Ascending aorta (tissue), 2 donors: ENCODE measurements at regions not wholly inside any gene's neighbourhood (a gene's known extent, or its start where the extent isn't known, plus 50 kb on each side); places are given as distances from the start of the nearest gene placed in this dataset.
"Not testable (repeated sequence)": the region's sequence is repeated elsewhere in the genome, so short reads cannot be mapped to it uniquely, and the experiment has no call there.

Experiments used
- DNase-seq, 2 donors: peaks; one replicate each; pipeline ENCODE4 v3.0.0-alpha.2; 2019; ENCODE audit warnings: low spot score in 2 of 2
- H3K27ac ChIP-seq, 2 donors: fragments of 200-600 bp; sonication (generic); one replicate each; pipeline ENCODE4 v1.5.1; 2016 to 2017; ENCODE audit warnings: mild to moderate bottlenecking in 1 of 2
- H3K27me3 ChIP-seq: fragments of 200-600 bp; sonication (generic); one replicate; pipeline ENCODE4 v1.5.1; 2017
- H3K36me3 ChIP-seq, 2 donors: fragments of 200-600 bp; sonication (generic); one replicate each; pipeline ENCODE4 v1.5.1; 2016
- H3K4me1 ChIP-seq, 2 donors: fragments of 200-600 bp; sonication (generic); one replicate each; pipeline ENCODE4 v1.5.1; 2016 to 2017; ENCODE audit warnings: mild to moderate bottlenecking in 1 of 2
- H3K4me3 ChIP-seq, 2 donors: fragments of 200-600 bp; sonication (generic); one replicate each; pipeline ENCODE4 v1.5.1; 2016 to 2017; ENCODE audit warnings: mild to moderate bottlenecking in 1 of 2
- H3K9me3 ChIP-seq, 2 donors: fragments of 200-600 bp; sonication (generic); one replicate each; pipeline ENCODE4 v1.5.1; 2016
- intact Hi-C: fragments of 100-400 bp; cut with DNase I; formaldehyde crosslinking; loops from one replicate; pipeline ENCODE4 v1.15.1; 2023

DNA sequence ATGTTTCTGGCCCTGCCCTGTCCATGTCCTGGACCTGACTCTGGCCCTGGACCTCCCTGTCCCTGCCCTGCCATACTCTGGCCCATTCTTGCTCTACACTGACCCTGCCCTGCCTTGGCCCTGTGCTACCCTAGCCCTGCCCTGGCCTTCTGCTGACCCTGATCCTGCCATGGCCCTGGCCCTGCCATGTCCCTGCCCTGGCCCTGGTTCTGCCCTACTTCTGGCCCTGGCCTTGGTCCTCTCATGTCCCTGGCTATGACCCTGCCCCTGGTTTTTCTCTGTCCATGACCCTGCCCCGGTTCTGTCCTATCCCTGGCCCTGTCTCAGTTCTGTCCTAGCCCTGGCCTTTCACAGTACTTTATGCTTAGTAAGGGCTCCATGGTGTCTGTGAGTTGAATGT, 234.5 kb downstream of the GOLGA6L6 start:
- H3K36me3 ChIP-seq, H3K4me3 ChIP-seq, H3K27me3 ChIP-seq, DNase-seq, intact Hi-C loops, H3K4me1 ChIP-seq, H3K9me3 ChIP-seq, H3K27ac ChIP-seq: not testable (repeated sequence)

DNA sequence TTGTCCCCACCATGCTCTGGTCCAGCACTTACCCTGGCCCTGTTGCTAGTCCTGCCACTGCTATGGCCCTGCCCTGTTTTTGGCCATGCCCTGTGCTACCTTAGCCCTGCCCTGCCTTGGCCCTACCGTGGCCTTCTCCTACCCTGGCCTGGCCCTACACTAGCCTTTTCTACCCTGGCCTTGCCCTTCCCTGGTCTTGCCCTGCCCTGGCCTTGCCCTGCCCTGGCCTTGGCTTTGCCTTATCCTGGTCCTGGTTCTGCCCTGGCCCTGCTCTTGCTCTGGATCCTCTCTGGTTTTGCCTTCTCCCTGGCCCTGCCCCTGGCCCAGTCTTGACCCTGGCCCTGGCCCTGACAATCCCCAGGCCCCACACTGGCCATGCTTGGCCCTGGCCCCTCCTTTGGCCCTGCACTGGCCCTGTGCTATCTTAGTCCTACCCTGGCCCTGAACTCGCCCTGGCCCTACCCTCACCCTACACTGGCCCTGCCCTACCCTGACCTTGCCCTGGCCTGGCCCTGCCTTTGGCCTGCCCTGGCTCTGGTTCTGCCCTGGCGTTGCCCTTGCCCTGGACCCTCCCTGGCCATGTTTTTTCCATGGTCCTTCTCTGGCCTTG, 235.0 kb downstream of the GOLGA6L6 start:
- H3K36me3 ChIP-seq, intact Hi-C loops, H3K4me3 ChIP-seq, H3K27ac ChIP-seq, H3K4me1 ChIP-seq, H3K27me3 ChIP-seq, H3K9me3 ChIP-seq: not testable (repeated sequence)
- DNase-seq = peak in 1 of 2 donors; percentile 41

DNA sequence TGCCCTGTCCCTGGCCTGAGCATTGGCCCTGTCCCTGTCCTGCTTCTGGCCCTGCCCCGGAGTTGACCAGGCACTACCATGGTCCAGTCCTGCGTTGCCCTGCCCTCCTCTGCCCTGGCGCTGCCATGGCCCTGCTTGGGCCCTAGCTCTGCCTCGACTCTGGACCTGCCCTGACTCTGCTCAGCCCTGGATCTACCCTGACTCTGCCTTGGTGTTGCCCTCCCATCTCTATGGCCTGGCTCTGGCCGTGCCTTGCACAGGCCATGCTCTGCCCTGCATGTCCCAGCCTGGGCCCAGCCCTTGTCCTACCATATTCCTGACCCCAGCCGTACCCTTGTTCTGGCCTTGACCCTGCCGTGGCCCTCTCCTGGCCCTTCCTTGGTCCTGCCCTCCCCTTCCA, 235.7 kb downstream of the GOLGA6L6 start:
- peak in 1 of 2 donors; percentile 58 for DNase-seq
- H3K4me1 ChIP-seq, intact Hi-C loops, H3K9me3 ChIP-seq, H3K27ac ChIP-seq, H3K36me3 ChIP-seq, H3K4me3 ChIP-seq, H3K27me3 ChIP-seq: not testable (repeated sequence)

DNA sequence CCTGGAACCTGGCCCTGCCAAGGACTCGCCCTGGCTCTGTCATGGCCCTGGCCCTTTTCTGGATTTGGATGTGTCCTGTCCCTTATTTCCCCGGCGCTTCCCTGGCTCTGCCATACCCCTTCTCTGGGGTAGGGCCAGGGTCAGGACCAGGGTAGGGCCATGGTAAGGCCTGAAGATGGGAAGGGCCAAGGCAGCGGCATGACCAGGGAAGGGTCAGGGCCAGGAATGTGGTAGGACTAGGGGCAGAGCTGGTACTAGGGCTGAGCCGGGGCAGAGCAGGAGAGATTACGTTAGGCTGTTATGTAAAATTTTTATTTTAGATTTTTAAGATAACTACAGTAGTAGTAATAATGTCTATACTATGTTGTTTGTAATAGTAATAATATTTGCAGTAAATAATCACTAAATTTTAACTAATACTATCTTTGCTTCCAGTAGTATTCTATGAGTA, 236.6 kb downstream of the GOLGA6L6 start:
- intact Hi-C loops, H3K27ac ChIP-seq, H3K4me1 ChIP-seq, H3K4me3 ChIP-seq, H3K27me3 ChIP-seq, H3K9me3 ChIP-seq, DNase-seq, H3K36me3 ChIP-seq: not testable (repeated sequence)

DNA sequence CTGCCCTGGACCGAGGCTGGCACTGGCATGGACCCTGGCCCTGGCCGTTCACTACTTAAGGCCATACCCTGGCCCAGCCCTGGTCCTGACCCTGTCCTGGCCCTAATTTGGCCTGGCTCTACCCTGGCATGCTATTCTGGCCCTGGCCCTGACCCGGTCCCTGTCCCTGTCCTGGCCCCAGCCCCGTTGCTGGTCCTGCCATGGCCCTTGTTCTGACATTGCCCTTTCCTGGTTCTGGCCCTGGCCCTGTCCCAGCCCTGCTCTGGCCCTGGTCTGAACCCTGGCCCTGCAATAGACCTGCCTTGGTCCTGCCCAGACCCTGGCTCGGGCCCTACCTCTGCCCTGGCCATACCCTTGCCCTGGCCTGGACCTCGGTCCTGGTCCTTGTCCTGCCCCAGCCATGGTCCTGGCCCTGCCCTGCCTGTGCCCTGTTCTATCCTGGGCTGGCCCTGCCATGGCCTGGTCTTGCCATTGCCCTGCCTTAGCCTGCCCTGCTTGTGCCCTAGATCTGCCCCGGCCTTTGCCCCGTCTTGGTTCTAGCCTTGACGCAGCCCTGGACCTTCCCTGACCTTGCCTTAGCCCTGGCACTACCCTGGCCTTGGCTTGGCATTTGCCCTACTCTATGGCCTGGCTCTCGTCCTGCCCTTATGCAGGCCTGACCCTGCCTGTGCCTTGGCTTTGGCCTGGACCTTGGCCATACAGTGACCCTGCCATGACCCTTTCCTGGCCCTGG, 237.2 kb downstream of the GOLGA6L6 start:
- H3K36me3 ChIP-seq, H3K4me1 ChIP-seq, intact Hi-C loops, H3K9me3 ChIP-seq, H3K27ac ChIP-seq, H3K4me3 ChIP-seq, H3K27me3 ChIP-seq: not testable (repeated sequence)
- peak in 1 of 2 donors; percentile 64 for DNase-seq

DNA sequence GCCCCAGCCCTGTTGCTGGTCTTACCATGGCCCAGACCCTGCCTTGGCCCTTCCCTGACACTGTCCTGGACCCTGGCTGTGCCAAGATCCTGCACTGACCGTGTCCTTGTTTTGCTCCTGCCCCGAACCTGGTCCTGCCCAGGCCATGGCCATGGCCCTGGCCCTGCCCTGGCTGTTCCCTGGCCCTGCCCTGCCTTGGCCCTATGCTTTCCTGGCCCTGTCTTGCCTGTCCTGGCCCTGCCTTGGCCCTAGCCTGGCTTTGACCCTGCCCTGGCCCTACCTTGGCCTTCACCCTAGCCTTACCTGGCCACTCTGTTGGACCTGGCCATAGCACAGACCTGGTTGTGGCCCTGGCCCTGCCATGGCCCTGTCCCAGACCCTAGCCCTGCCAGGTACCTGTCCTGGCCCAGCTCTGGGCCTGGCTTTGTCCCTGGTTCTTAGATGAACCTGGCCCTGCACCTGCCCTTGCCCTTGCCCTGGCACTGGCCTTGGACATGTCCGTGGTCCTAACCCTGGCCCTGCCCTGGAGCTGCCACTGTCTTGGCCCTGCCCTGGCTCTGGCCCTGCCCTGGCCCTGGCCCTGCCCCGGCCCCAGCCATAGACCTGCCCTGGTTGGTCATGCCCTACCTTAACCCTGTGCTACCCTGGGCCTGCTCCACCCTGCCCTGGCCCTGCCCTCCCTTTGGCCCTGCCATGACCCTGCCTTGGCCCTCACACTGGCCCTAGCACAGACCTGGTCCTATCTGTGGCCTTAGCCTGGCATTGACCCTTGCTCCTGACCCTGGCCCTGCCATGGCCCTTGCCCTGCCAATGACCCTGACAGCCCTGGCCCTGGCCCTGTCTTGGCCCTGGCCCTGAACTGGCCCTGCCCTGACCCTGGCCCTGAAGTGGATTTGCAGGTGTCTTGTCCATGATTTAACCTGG, 238.1 kb downstream of the GOLGA6L6 start:
- peak in 1 of 2 donors; percentile 58 for DNase-seq
- H3K27ac ChIP-seq, H3K27me3 ChIP-seq, H3K4me3 ChIP-seq, H3K9me3 ChIP-seq, H3K36me3 ChIP-seq, intact Hi-C loops, H3K4me1 ChIP-seq: not testable (repeated sequence)

DNA sequence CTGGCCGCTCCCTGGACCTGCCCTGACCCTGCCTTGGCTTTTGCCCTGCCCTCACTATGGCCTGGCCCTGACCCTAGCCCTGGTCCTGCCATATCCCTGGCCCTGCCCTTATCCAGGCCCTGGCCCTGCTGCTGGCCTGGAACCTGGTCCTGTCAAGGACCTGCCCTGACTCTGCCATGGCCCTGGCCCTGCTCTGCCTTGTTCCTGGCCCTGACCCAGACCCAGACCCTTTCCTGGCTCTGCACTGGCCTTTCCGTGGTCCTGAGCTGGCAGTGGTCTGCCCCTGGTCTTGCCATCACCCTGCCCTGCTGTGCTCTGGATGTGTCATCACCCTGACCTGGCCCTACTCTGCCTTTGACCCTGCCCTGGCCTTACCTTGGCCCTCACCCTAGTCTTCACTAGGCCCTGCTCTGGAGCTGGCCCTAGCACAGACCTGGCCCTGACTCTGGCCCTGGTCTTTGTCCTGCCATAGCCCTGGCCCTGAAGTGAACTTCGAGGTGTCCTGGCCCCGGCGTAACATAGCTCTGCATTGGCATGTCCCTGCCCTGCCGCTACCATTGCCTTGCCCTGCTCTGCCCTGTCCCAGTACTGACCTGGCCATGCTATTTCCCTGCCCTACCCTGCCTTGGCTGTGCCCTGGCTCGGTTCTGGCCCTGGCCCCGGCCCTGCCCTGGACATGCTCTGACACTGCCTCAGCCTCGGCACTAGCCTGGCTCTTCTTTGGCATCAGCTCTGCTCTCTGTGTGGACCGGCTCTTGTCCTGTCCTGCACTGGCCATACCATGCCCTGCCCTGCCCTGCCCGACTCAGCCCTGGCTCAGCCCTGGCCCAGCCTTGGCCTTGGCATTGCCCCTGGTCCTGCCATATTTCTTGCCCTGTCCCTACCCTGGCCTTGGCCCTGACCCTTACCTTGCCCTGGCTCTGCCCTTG, 239.2 kb downstream of the GOLGA6L6 start:
- H3K9me3 ChIP-seq, intact Hi-C loops, H3K36me3 ChIP-seq, DNase-seq, H3K27ac ChIP-seq, H3K4me1 ChIP-seq, H3K4me3 ChIP-seq, H3K27me3 ChIP-seq: not testable (repeated sequence)

DNA sequence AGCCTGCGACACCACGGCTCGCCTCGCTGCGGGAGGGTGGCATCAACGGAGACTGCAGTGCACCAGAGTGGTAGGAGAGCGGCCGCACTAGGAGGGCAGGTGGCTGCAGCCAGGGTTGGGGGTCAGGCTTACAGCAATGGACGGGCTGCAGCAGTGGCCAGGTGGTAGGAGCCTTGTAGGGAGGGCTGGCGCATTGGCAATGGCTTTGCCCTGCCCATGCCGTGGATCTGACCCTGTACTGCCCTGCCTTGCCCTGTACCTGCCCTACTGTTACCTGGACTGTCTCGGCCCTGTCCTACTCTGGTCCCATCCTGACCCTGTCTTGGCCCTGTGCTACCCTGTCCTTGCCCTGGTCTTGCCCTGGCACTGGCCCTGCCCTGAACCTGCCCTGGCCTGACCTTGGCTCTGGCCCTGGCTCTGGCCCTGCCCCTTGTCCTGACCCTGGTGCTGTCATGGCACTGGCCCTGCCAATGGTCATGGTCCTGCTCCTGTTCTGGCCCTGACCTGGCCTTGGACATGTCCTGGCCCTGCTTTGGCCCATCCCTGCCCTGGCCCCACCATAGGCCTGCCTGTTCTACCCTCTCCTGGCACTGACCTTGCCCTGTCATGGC, 240.0 kb downstream of the GOLGA6L6 start:
- H3K4me1 ChIP-seq, H3K4me3 ChIP-seq, H3K27ac ChIP-seq, H3K36me3 ChIP-seq, DNase-seq, H3K27me3 ChIP-seq, intact Hi-C loops, H3K9me3 ChIP-seq: not testable (repeated sequence)

DNA sequence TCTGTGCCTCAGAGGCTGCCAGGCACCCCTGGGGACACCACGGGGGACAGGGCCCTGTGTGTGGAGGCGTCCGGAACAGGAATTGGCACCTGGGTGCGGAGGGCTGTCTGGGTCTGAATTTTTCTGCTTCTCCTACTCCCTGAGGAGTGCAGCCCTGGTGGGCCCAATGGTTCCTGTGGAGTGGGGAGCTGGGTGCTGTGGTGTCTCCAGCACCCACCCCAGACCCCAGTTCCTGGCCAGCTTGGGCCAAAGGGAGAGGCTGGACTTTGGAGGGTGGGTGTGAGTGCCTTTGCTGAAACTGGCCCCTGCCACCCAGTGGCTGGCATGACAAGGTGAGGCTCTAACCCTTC, 240.6 kb downstream of the GOLGA6L6 start:
- H3K36me3 ChIP-seq, H3K27ac ChIP-seq, H3K4me3 ChIP-seq, H3K9me3 ChIP-seq, H3K4me1 ChIP-seq, H3K27me3 ChIP-seq, intact Hi-C loops, DNase-seq: not testable (repeated sequence)

DNA sequence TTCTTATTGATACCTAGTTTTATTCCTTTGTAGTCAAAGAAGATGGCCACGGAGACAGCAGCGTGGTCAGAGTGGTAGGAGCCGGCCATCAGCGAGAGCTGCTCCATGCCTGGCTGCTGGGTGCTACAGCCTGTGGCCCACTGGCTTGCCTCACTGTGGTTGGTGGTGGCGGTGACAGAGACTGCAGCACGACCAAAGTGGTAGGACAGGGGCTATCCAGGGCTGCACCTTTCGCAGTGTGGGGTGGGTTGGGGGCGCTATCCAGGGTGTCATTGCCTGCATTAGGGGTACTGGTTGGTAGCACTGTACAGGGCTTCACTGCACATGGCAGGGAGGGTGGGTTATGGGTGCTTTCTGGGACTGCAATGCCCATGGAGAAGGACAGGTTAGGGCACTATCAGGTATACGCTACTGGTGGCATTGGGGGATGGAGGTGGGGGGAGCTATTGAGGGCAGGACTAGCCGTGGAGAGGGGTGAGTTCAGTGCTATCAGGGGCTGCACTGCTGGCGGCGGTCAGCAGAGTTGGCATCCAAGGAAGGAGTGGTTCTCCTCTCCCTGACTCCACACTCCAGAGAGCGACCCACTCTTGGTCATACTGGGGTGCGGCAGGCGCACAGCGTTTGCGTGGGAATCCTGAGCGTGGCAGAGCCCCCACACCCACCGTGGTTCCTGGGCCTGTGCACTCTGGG, 241.1 kb downstream of the GOLGA6L6 start:
- H3K9me3 ChIP-seq, H3K27ac ChIP-seq, H3K4me3 ChIP-seq, H3K4me1 ChIP-seq, H3K27me3 ChIP-seq, DNase-seq, intact Hi-C loops, H3K36me3 ChIP-seq: not testable (repeated sequence)

DNA sequence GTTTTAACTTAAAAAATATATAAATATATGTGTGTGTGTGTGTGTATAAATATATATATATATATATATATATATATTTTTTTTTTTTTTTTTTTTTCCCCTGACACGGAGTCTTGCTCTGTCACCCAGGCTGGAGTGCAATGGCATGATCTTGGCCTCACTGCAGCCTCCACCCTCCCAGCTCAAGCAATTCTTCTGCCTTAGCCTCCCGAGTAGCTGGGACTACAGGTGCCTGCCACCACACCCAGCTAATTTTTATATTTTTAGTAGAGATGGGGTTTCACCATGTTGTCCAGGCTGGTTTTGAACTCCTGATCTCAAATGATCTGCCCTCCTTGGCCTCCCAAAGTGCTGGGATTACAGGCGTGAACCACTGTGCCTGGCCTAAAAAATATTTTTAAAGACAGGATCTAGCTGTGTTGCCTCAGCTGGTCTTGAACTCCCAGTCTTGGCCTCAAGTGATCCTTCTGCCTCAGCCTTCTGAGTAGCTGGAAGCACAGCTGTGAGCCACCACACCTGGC, 243.9 kb downstream of the GOLGA6L6 start:
- H3K4me3 ChIP-seq, H3K9me3 ChIP-seq, intact Hi-C loops, H3K36me3 ChIP-seq, H3K4me1 ChIP-seq, H3K27ac ChIP-seq, H3K27me3 ChIP-seq: not testable (repeated sequence)
- peak in 1 of 2 donors; percentile 49 for DNase-seq

DNA sequence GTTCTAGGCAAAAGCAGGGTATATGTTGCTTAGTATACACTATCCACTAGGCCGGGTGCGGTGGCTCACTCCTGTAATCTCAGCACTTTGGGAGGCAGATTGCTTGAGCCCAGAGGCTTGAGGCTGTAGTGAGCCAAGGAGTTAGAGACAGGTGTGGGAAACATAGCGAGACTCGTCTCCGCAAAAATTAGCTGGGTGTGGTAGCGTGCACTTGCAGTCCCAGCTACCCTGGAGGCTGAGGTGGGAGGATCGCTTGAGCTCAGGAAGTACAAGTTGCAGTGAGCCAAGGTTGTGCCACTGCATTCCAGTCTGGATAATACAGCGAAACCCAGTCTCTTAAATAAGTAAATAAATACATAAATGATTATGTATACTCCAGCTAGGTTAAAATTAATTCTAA, 245.3 kb downstream of the GOLGA6L6 start:
- intact Hi-C loops, H3K9me3 ChIP-seq, H3K4me3 ChIP-seq, H3K27me3 ChIP-seq, H3K36me3 ChIP-seq, H3K27ac ChIP-seq, H3K4me1 ChIP-seq: not testable (repeated sequence)
- DNase-seq = peak in 1 of 2 donors; percentile 50
